Activated CD8-positive, alpha-beta T cell treated with anti-CD3 and anti-CD28 coated beads, Interleukin-2, amount 10 ng/mL, durations not matched to agents 7 days and 5 days (primary cell): ENCODE measurements at regions not wholly inside any gene's neighbourhood (a gene's known extent, or its start where the extent isn't known, plus 50 kb on each side); places are given as distances from the start of the nearest gene placed in this dataset.

Experiments used
- ATAC-seq: fragments of 150-1000 bp; cut with Tn5 transposase; one replicate; pipeline ENCODE4 v1.10.0; 2021; ENCODE audit warnings: moderate library complexity
- CTCF ChIA-PET: fragments of 350-600 bp; sonication (Branson Sonifier 250); formaldehyde crosslinking; loops from one replicate; lab custom pipeline; 2021; ENCODE audit warnings: antibody characterized with exemption; lab: Charles Lee
- POLR2A ChIA-PET: fragments of 350-600 bp; sonication (Branson Sonifier 250); formaldehyde crosslinking; loops from one replicate; lab custom pipeline; 2021; ENCODE audit warnings: antibody characterized with exemption; lab: Charles Lee
- DNase-seq: peaks from one replicate; pipeline ENCODE4 v3.0.0-alpha.2; 2020
- H3K27ac Mint-ChIP-seq: one replicate; pipeline ENCODE4 v1.8.0; 2021; ENCODE audit warnings: mild to moderate bottlenecking, mixed read lengths
- H3K27me3 Mint-ChIP-seq: one replicate; pipeline ENCODE4 v1.8.0; 2021; ENCODE audit warnings: low read depth, mixed read lengths
- H3K36me3 Mint-ChIP-seq: one replicate; pipeline ENCODE4 v1.8.0; 2021; ENCODE audit warnings: low read depth, mixed read lengths
- H3K4me1 Mint-ChIP-seq: one replicate; pipeline ENCODE4 v1.8.0; 2021; ENCODE audit warnings: low read depth, mixed read lengths
- H3K4me3 Mint-ChIP-seq: one replicate; pipeline ENCODE4 v1.8.0; 2021; ENCODE audit warnings: mild to moderate bottlenecking, mixed read lengths
- H3K9me3 Mint-ChIP-seq: one replicate; pipeline ENCODE4 v1.8.0; 2022; ENCODE audit warnings: mixed read lengths; ENCODE audit not compliant: insufficient read depth

GRCh38 chr2:64753399-64753798, 99.7 kb upstream of the SERTAD2 start:
- POLR2A ChIA-PET: interaction anchor here (4.7 kb wide), 1 partner anchor 15 kb away, joined by 53 read pairs; no protein-coding TSS in a partner anchor

GRCh38 chr2:64754570-64754969, 100.9 kb upstream of the SERTAD2 start:
- Mint-ChIP-seq H3K9me3 (peaks cover 5% of the 10 kb centered on the region), H3K4me3 (no peak overlapping the region), H3K36me3 (no peaks in the 10 kb centered on the region), H3K4me1 (peaks cover 13% of the 10 kb centered on the region), H3K27me3 (no peaks in the 10 kb centered on the region), H3K27ac (no peak overlapping the region)
- DNase-seq (no peak), ATAC-seq (no peak)
- ChIA-PET CTCF (interaction anchor here (15.9 kb wide), 1 partner anchor 105 kb away, joined by 276 read pairs; the partner anchor contains the start of gene SERTAD2), POLR2A (interaction anchor here (0.6 to 1.2 kb wide), 2 partner anchors 101 to 230 kb away, joined by 3 to 4 read pairs; partner anchors contain the start of genes AFTPH and SERTAD2)

More at GRCh38 chr2:64753399-64753798, 99.7 kb upstream of the SERTAD2 start:
- peaks cover 24% of the 10 kb centered on the region for H3K4me1 Mint-ChIP-seq
- no peak overlapping the region for H3K4me3 Mint-ChIP-seq
- no peak overlapping the region for H3K27ac Mint-ChIP-seq
- no peak for DNase-seq
- no peaks in the 10 kb centered on the region for H3K27me3 Mint-ChIP-seq
- no peak for ATAC-seq
- peaks cover 5% of the 10 kb centered on the region for H3K9me3 Mint-ChIP-seq
- H3K36me3 Mint-ChIP-seq: no peaks in the 10 kb centered on the region
- CTCF ChIA-PET: interaction anchor here (2.3 to 15.9 kb wide), 3 partner anchors 9 to 104 kb away, joined by 6 to 276 read pairs (median 42); partner anchors contain the start of gene SERTAD2

- no peak overlapping the region for H3K27ac Mint-ChIP-seq
- ChIA-PET POLR2A (interaction anchor here (2.3 kb wide), 1 partner anchor 10 kb away, joined by 7 read pairs; no protein-coding TSS in a partner anchor), CTCF (interaction anchor here (0.9 to 1.0 kb wide), 2 partner anchors 66 to 75 kb away, joined by 3 read pairs; no protein-coding TSS in a partner anchor)
- no peaks in the 10 kb centered on the region for H3K36me3 Mint-ChIP-seq
- ATAC-seq (no peak), DNase-seq (no peak)
- H3K9me3 Mint-ChIP-seq: peaks cover 5% of the 10 kb centered on the region
- no peaks in the 10 kb centered on the region for H3K27me3 Mint-ChIP-seq
- H3K4me1 Mint-ChIP-seq: peaks cover 15% of the 10 kb centered on the region
- H3K4me3 Mint-ChIP-seq: no peak overlapping the region
These were observed 103.4 kb upstream of the SERTAD2 start for GRCh38 chr2:64757126-64757525.

GRCh38 chr2:64760128-64760527, 106.4 kb upstream of the SERTAD2 start:
- no peak overlapping the region for H3K27ac Mint-ChIP-seq
- no peaks in the 10 kb centered on the region for H3K36me3 Mint-ChIP-seq
- H3K4me1 Mint-ChIP-seq: peaks cover 20% of the 10 kb centered on the region
- no peaks in the 10 kb centered on the region for H3K27me3 Mint-ChIP-seq
- DNase-seq: no peak
- no peak for ATAC-seq
- no peak overlapping the region for H3K4me3 Mint-ChIP-seq
- ChIA-PET POLR2A (interaction anchor here (1.0 kb wide), 1 partner anchor 9 kb away, joined by 4 read pairs; no protein-coding TSS in a partner anchor), CTCF (interaction anchor here (1.0 to 6.0 kb wide), 4 partner anchors 8 to 114 kb away, joined by 3 to 42 read pairs (median 4); no protein-coding TSS in a partner anchor)
- H3K9me3 Mint-ChIP-seq: peaks cover 5% of the 10 kb centered on the region

GRCh38 chr2:64762301-64762997, 108.7 kb upstream of the SERTAD2 start:
- Mint-ChIP-seq H3K4me3 (no peak overlapping the region), H3K36me3 (no peaks in the 10 kb centered on the region), H3K27me3 (no peaks in the 10 kb centered on the region), H3K9me3 (no peaks in the 10 kb centered on the region), H3K4me1 (peaks cover 33% of the 10 kb centered on the region), H3K27ac (no peak overlapping the region)
- ATAC-seq: no peak
- ChIA-PET CTCF (interaction anchor here (1.0 to 6.0 kb wide), 8 partner anchors 10 to 116 kb away, joined by 3 to 42 read pairs (median 6); no protein-coding TSS in a partner anchor), POLR2A (interaction anchor here (1.2 to 2.1 kb wide), 2 partner anchors 12 to 109 kb away, joined by 5 to 14 read pairs; partner anchors contain the start of gene SERTAD2)
- no peak for DNase-seq

GRCh38 chr2:64763126-64763525, 109.4 kb upstream of the SERTAD2 start:
- ATAC-seq (no peak), DNase-seq (no peak)
- H3K27ac Mint-ChIP-seq: no peak overlapping the region
- no peaks in the 10 kb centered on the region for H3K27me3 Mint-ChIP-seq
- H3K4me3 Mint-ChIP-seq: no peak overlapping the region
- ChIA-PET CTCF (interaction anchor here (1.0 to 6.0 kb wide), 5 partner anchors 11 to 117 kb away, joined by 3 to 42 read pairs (median 3); no protein-coding TSS in a partner anchor), POLR2A (interaction anchor here (1.2 to 2.9 kb wide), 2 partner anchors 12 to 110 kb away, joined by 5 to 13 read pairs; partner anchors contain the start of gene SERTAD2)
- peaks cover 35% of the 10 kb centered on the region for H3K4me1 Mint-ChIP-seq
- no peaks in the 10 kb centered on the region for H3K9me3 Mint-ChIP-seq
- no peaks in the 10 kb centered on the region for H3K36me3 Mint-ChIP-seq

GRCh38 chr2:64765160-64765805, 111.6 kb upstream of the SERTAD2 start:
- H3K9me3 Mint-ChIP-seq: no peaks in the 10 kb centered on the region
- H3K27me3 Mint-ChIP-seq: no peaks in the 10 kb centered on the region
- ChIA-PET POLR2A (interaction anchor here (0.7 to 2.9 kb wide), 2 partner anchors 14 to 22 kb away, joined by 3 to 13 read pairs; no protein-coding TSS in a partner anchor), CTCF (interaction anchor here (0.9 to 6.0 kb wide), 2 partner anchors 13 to 14 kb away, joined by 4 to 42 read pairs; no protein-coding TSS in a partner anchor)
- no peak overlapping the region for H3K4me3 Mint-ChIP-seq
- no peaks in the 10 kb centered on the region for H3K36me3 Mint-ChIP-seq
- H3K4me1 Mint-ChIP-seq: peaks cover 50% of the 10 kb centered on the region
- H3K27ac Mint-ChIP-seq: no peak overlapping the region
- DNase-seq (no peak), ATAC-seq (no peak)

- ATAC-seq (peak; percentile 71), DNase-seq (no peak)
- ChIA-PET CTCF (interaction anchor here (0.7 to 2.3 kb wide), 24 partner anchors 10 to 441 kb away, joined by 3 to 32 read pairs (median 4); partner anchors contain the start of gene SERTAD2), POLR2A (interaction anchor here (0.5 to 4.2 kb wide), 23 partner anchors 9 to 242 kb away, joined by 3 to 53 read pairs (median 4); partner anchors contain the start of genes AFTPH and SERTAD2)
- Mint-ChIP-seq H3K4me3 (peak overlapping the region; percentile 81), H3K27me3 (peaks cover 4% of the 10 kb centered on the region), H3K4me1 (peaks cover 41% of the 10 kb centered on the region), H3K36me3 (no peaks in the 10 kb centered on the region), H3K9me3 (no peaks in the 10 kb centered on the region), H3K27ac (peak overlapping the region; percentile 92)
These were observed 113.3 kb upstream of the SERTAD2 start for GRCh38 chr2:64766841-64767669.

GRCh38 chr2:64767670-64768468, 114.2 kb upstream of the SERTAD2 start:
- POLR2A ChIA-PET: interaction anchor here (0.5 to 4.2 kb wide), 23 partner anchors 10 to 243 kb away, joined by 3 to 53 read pairs (median 4); partner anchors contain the start of genes AFTPH and SERTAD2
- Mint-ChIP-seq H3K4me3 (peak overlapping the region; percentile 81), H3K27me3 (peaks cover 4% of the 10 kb centered on the region), H3K27ac (peak overlapping the region; percentile 92), H3K9me3 (no peaks in the 10 kb centered on the region), H3K4me1 (peaks cover 34% of the 10 kb centered on the region), H3K36me3 (no peaks in the 10 kb centered on the region)
- DNase-seq (peak; percentile 89), ATAC-seq (peak; percentile 87)
- CTCF ChIA-PET: interaction anchor here (0.7 to 2.3 kb wide), 24 partner anchors 9 to 441 kb away, joined by 3 to 32 read pairs (median 4); partner anchors contain the start of gene SERTAD2
